GM23248 (cell line): ENCODE measurements at regions not wholly inside any gene's neighbourhood (a gene's known extent, or its start where the extent isn't known, plus 50 kb on each side); places are given as distances from the start of the nearest gene placed in this dataset.
"Not testable (repeated sequence)": the region's sequence is repeated elsewhere in the genome, so short reads cannot be mapped to it uniquely, and the experiment has no call there.

Experiments
- DNase-seq: peaks from one replicate; pipeline ENCODE4 v3.0.0-alpha.2; 2015
- H2AFZ ChIP-seq: fragments of 200-600 bp; sonication (generic); 2 replicates; pipeline ENCODE4 v1.6.1; 2016; ENCODE audit warnings: antibody characterized with exemption
- H3F3A ChIP-seq: fragments of 200-600 bp; sonication (generic); 2 replicates; pipeline ENCODE4 v1.6.1; 2016; ENCODE audit warnings: mild to moderate bottlenecking, antibody characterized with exemption, mixed run types; ENCODE audit not compliant: insufficient read depth
- H3K27ac ChIP-seq: fragments of 200-600 bp; sonication (generic); 2 replicates; pipeline ENCODE4 v1.5.1; 2016; ENCODE audit warnings: mild to moderate bottlenecking
- H3K27me3 ChIP-seq: fragments of 200-600 bp; sonication (generic); replicated peaks from 2 replicates; pipeline ENCODE4 v1.6.1; 2016; ENCODE audit warnings: mild to moderate bottlenecking; ENCODE audit not compliant: insufficient read depth
- H3K36me3 ChIP-seq: fragments of 200-600 bp; sonication (generic); 2 replicates; pipeline ENCODE4 v1.6.1; 2016; ENCODE audit warnings: low read depth, mild to moderate bottlenecking
- H3K4me1 ChIP-seq: fragments of 200-600 bp; sonication (generic); 2 replicates; pipeline ENCODE4 v1.6.1; 2016; ENCODE audit warnings: mild to moderate bottlenecking; ENCODE audit not compliant: insufficient read depth
- H3K4me2 ChIP-seq: fragments of 200-600 bp; sonication (generic); one replicate; pipeline ENCODE4 v1.6.1; 2016; ENCODE audit warnings: mild to moderate bottlenecking; ENCODE audit not compliant: unreplicated experiment
- H3K4me3 ChIP-seq: fragments of 200-600 bp; sonication (generic); 2 replicates; pipeline ENCODE4 v1.5.1; 2016; ENCODE audit warnings: mild to moderate bottlenecking
- H3K79me2 ChIP-seq: fragments of 200-600 bp; sonication (generic); 2 replicates; pipeline ENCODE4 v1.6.1; 2016; ENCODE audit warnings: mild to moderate bottlenecking; ENCODE audit not compliant: insufficient read depth
- H3K9ac ChIP-seq: fragments of 200-600 bp; sonication (generic); 2 replicates; pipeline ENCODE4 v1.6.1; 2016; ENCODE audit warnings: mild to moderate bottlenecking
- H3K9me2 ChIP-seq: fragments of 200-600 bp; sonication (generic); 2 replicates; pipeline ENCODE4 v1.6.1; 2016; ENCODE audit warnings: mixed run types, mild to moderate bottlenecking, moderate library complexity; ENCODE audit not compliant: insufficient read depth
- H3K9me3 ChIP-seq: fragments of 200-600 bp; sonication (generic); one replicate; pipeline ENCODE4 v1.6.1; 2017; ENCODE audit warnings: low read depth
- H4K20me1 ChIP-seq: fragments of 200-600 bp; sonication (generic); 2 replicates; pipeline ENCODE4 v1.6.0; 2016; ENCODE audit not compliant: insufficient read depth
- EZH2 ChIP-seq: fragments of 200-600 bp; sonication (generic); IDR thresholded peaks from 2 replicates; pipeline ENCODE4 v1.6.1; 2018; ENCODE audit warnings: antibody characterized with exemption, mild to moderate bottlenecking; ENCODE audit not compliant: insufficient read depth, poor library complexity, severe bottlenecking
- EZH2phosphoT487 ChIP-seq: fragments of 200-600 bp; sonication (generic); IDR thresholded peaks from 2 replicates; pipeline ENCODE4 v1.6.1; 2018; ENCODE audit warnings: antibody characterized with exemption, moderate library complexity, mild to moderate bottlenecking, low read depth; ENCODE audit not compliant: insufficient read depth
- WGBS, 2 experiments: methylation state at CpG; one replicate each; pipeline ENCODE4 v1.1.6; 2015 to 2017; ENCODE audit warnings: low lambda C conversion rate in 2 of 2, low coverage in 1 of 2; ENCODE audit errors: missing lambda C conversion rate in 2 of 2; 5-methylcytosine and 5-hydroxymethylcytosine counted together
- in situ Hi-C: fragments of 300-500 bp; cut with MboI; formaldehyde crosslinking; loops from 2 replicates; pipeline ENCODE4 v1.15.0; 2020

DNA sequence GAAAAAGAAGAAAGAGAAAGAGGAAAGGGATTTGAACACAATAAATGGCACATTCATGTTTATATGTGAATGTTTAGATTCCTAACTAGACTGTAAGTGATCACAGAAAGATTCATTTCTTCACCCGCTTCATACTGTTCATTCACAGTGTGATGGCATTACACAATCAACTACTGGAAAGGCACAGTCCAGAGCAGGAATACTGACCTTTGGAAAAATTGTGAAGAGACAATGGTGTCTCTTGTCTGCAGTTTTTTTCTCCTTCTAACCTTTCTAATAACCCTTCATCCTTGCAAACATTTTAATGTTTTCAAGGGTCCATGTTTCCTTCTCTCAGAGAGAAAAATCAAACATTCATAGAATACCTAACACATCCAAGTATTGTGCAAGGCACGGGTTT, 180.9 kb upstream of the SOX14 start:
- no peaks in the 10 kb centered on the region for H3K79me2 ChIP-seq
- no peak overlapping the region for H3K4me2 ChIP-seq
- no peak overlapping the region for H2AFZ ChIP-seq
- no peaks in the 10 kb centered on the region for H3F3A ChIP-seq
- TF ChIP-seq EZH2phosphoT487 (no peak), EZH2 (no peak)
- WGBS, 2 experiments: 23 to 26% methylated on average over 2 of the region's 2 CpGs
- in situ Hi-C loops: no loop called here
- no peaks in the 10 kb centered on the region for H4K20me1 ChIP-seq
- H3K4me3 ChIP-seq: no peak overlapping the region
- no peaks in the 10 kb centered on the region for H3K4me1 ChIP-seq
- no peak overlapping the region for H3K9ac ChIP-seq
- no peak for DNase-seq
- no peaks in the 10 kb centered on the region for H3K9me3 ChIP-seq
- no peak overlapping the region for H3K27ac ChIP-seq
- no peaks in the 10 kb centered on the region for H3K9me2 ChIP-seq
- H3K36me3 ChIP-seq: no peaks in the 10 kb centered on the region
- no peaks in the 10 kb centered on the region for H3K27me3 ChIP-seq

DNA sequence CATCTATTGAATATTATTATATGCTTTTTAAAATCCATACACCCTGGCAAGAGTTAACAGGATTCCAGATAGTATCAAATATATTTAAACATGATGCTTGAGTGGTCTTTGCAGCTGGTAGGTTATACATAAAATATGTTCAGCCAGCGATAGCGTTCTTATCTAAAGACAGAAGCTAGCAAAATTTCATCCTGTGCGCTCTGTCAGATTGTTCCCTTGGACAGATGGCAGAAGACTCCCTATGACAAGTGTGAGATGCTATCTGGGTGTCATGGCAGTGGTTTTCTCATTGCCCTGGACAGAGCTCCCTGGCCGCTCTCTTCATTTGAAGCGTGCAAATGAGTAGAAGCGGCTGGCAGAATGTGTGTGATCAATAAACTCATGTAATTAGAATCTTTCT, 175.2 kb upstream of the SOX14 start:
- no peaks in the 10 kb centered on the region for H3K27me3 ChIP-seq

DNA sequence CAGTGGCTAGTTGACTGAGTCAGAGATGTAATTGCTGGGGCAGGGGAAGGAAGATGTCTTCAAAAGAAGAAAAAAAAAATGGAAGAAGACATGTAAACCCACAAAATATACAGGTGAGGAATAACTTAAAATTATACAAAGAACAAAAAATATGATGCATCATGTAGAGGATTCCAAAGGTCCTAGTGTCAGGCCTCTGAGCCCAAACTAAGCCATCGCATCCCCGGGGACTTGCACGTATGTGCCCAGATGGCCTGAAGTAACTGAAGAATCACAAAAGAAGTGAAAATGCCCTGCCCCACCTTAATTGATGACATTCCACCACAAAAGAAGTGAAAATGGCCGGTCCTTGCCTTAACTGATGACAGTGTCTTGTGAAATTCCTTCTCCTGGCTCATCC, 168.7 kb upstream of the SOX14 start:
- H3K27ac ChIP-seq, H3K4me2 ChIP-seq, H3F3A ChIP-seq, H3K9ac ChIP-seq, DNase-seq, H2AFZ ChIP-seq, in situ Hi-C loops, H3K9me2 ChIP-seq, H3K27me3 ChIP-seq, H4K20me1 ChIP-seq, H3K79me2 ChIP-seq, H3K4me1 ChIP-seq, H3K9me3 ChIP-seq, H3K36me3 ChIP-seq, H3K4me3 ChIP-seq: not testable (repeated sequence)
- 34 to 35% methylated on average over 4 of the region's 4 CpGs for WGBS, 2 experiments

More for the DNA sequence above, 175.2 kb upstream of the SOX14 start:
- H3K9me2 ChIP-seq: no peaks in the 10 kb centered on the region
- H3K79me2 ChIP-seq: no peaks in the 10 kb centered on the region
- no peak for DNase-seq
- no peak for TF ChIP-seq EZH2
- TF ChIP-seq EZH2phosphoT487: no peak
- no peaks in the 10 kb centered on the region for H3K9me3 ChIP-seq
- no peak overlapping the region for H2AFZ ChIP-seq
- no peak overlapping the region for H3K27ac ChIP-seq
- H3F3A ChIP-seq: no peaks in the 10 kb centered on the region
- no peak overlapping the region for H3K4me2 ChIP-seq
- in situ Hi-C loops: no loop called here
- no peak overlapping the region for H3K9ac ChIP-seq
- H3K4me3 ChIP-seq: no peak overlapping the region
- 31 to 32% methylated on average over 6 of the region's 6 CpGs for WGBS, 2 experiments
- H3K36me3 ChIP-seq: no peaks in the 10 kb centered on the region
- H3K4me1 ChIP-seq: no peaks in the 10 kb centered on the region
- H4K20me1 ChIP-seq: no peaks in the 10 kb centered on the region

DNA sequence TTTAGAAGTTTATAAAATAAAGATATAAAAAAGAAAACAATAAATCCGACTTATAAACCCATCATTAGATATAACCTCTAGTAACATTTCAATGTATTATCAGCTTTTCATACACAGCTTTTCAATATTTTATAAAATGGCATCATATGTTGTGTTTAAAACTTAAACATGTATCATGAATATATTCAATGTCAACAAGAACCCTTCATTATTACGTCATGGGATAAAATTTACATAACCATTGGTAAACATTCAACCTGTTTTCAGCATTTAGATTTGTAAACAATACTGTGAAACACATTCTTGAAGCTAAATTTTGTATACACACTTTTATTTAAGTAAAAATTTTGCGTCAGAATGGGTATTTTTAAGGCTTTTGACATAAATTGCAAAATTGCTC, 153.4 kb upstream of the SOX14 start:
- H3K27ac ChIP-seq: no peak overlapping the region
- no peaks in the 10 kb centered on the region for H3K9me2 ChIP-seq
- no peak overlapping the region for H2AFZ ChIP-seq
- H3K4me3 ChIP-seq: no peak overlapping the region
- H3K79me2 ChIP-seq: no peaks in the 10 kb centered on the region
- H3K36me3 ChIP-seq: no peaks in the 10 kb centered on the region
- H3F3A ChIP-seq: no peaks in the 10 kb centered on the region
- H3K4me1 ChIP-seq: no peaks in the 10 kb centered on the region
- no peaks in the 10 kb centered on the region for H3K9me3 ChIP-seq
- H4K20me1 ChIP-seq: no peaks in the 10 kb centered on the region
- DNase-seq: no peak
- no peak overlapping the region for H3K4me2 ChIP-seq
- in situ Hi-C loops: no loop called here
- H3K27me3 ChIP-seq: no peaks in the 10 kb centered on the region
- H3K9ac ChIP-seq: no peak overlapping the region
- TF ChIP-seq EZH2phosphoT487 (no peak), EZH2 (no peak)
- 9 to 10% methylated on average over 3 of the region's 3 CpGs for WGBS, 2 experiments

DNA sequence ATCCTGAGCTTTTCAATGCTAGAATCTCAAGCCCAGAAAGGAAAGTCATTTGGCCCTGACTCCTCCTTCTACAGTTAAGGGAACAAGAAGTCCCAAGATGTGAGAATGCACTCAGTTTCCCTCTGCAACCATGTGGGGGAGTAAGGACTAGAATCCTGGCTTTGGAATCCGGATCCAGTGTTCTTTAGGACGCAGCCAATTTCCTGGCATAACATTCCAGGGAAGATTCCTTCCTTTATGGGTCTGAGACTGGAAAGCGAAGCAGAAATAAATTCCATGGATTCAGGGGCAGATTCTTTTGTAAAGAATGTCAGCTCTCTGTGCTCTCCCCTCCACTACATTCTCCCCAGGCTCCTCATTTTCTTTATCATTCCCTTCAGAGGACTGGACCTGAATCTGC, 151.8 kb upstream of the SOX14 start:
- no peak overlapping the region for H3K9ac ChIP-seq
- no peak overlapping the region for H3K27ac ChIP-seq
- no peaks in the 10 kb centered on the region for H3K9me2 ChIP-seq
- no peak overlapping the region for H3K4me2 ChIP-seq
- DNase-seq: no peak
- no peaks in the 10 kb centered on the region for H3K79me2 ChIP-seq
- TF ChIP-seq EZH2 (no peak), EZH2phosphoT487 (no peak)
- H3K4me1 ChIP-seq: no peaks in the 10 kb centered on the region
- in situ Hi-C loops: no loop called here
- no peak overlapping the region for H2AFZ ChIP-seq
- H3K9me3 ChIP-seq: no peaks in the 10 kb centered on the region
- no peaks in the 10 kb centered on the region for H3F3A ChIP-seq
- no peaks in the 10 kb centered on the region for H3K27me3 ChIP-seq
- no peak overlapping the region for H3K4me3 ChIP-seq
- H4K20me1 ChIP-seq: no peaks in the 10 kb centered on the region
- 0 to 2% methylated on average over 3 of the region's 3 CpGs for WGBS, 2 experiments
- no peaks in the 10 kb centered on the region for H3K36me3 ChIP-seq
